ENCODE measurements at regions not wholly inside any gene's neighbourhood (a gene's known extent, or its start where the extent isn't known, plus 50 kb on each side); places are given as distances from the start of the nearest gene placed in this dataset.

DNA sequence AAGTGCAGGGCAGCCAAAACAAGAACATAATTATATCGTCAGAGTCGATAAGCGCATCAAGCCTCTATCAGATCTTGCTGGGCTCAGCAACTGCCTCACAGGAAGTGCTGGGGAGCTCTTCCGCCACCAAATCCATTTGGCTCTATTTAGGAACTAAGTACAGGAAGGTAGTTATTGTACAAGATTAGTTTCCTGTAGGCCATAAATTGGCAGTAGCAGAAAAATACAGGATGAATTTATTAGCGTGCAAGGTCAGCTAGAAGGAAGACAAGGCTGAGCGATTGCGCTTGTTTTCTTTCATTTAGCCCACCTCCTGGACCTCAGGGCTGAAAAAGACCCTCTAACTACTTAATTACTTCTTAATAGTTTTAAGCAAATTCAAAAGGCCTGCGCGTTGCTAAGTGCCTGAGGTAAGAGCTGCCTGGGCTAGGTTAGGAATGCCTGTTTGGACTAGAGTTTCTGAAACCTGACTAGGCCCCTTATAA is 118.5 kb downstream of the IRS2 start:
- no CpG with 5 or more reads among the region's 9 CpGs for WGBS (ENCODE audit: extremely low coverage, insufficient read length, low lambda C conversion rate)

More for the DNA sequence above, 118.5 kb downstream of the IRS2 start:
- Mint-ChIP-seq H3K9me3 (no peaks in the 10 kb centered on the region; a peak in 1 of 5 replicates), H3K4me3 (no peak overlapping the region), H3K36me3 (ENCODE audit: insufficient read depth in 1 of 3, low read depth in 3 of 3) (no peaks in the 10 kb centered on the region), H3K4me1 (peaks cover 9 to 16% of the 10 kb centered on the region in 2 experiments), H3K27ac (no peak overlapping the region), H3K27me3 (ENCODE audit: low read depth) (no peaks in the 10 kb centered on the region)
- Histone ChIP-seq H3K23me2 (ENCODE audit: insufficient read length, low read depth, low read length, poor library complexity, severe bottlenecking) (no peaks in the 10 kb centered on the region), H4K20me1 (ENCODE audit: control insufficient read depth, insufficient read depth, insufficient read length) (no peaks in the 10 kb centered on the region), H3K56ac (ENCODE audit: insufficient read length, low read depth, low read length) (no peak overlapping the region), H3K9ac (ENCODE audit: extremely low read depth, insufficient read length, low read length) (no peak overlapping the region), H4K91ac (ENCODE audit: insufficient read length, low read depth, low read length) (no peak overlapping the region), H3K14ac (ENCODE audit: insufficient read depth, low read length) (no peak overlapping the region), H4K8ac (replicated peaks; ENCODE audit: insufficient read length, low read depth, low read length) (no peak overlapping the region), H3K18ac (ENCODE audit: insufficient read length, low read depth, low read length) (no peak overlapping the region), H3K27me3 (ENCODE audit: insufficient read depth, low read length) (no peaks in the 10 kb centered on the region), H3K4me1 (ENCODE audit: insufficient read depth, low read length) (no peaks in the 10 kb centered on the region), H3K27ac (ENCODE audit: insufficient read length, low read depth, low read length) (no peak overlapping the region), H2BK120ac (ENCODE audit: low read depth, low read length, poor library complexity, severe bottlenecking) (no peak overlapping the region), H3K4ac (ENCODE audit: low read depth, low read length) (no peak overlapping the region), H4K5ac (ENCODE audit: insufficient read length, low read depth, low read length) (no peak overlapping the region), H3K79me1 (ENCODE audit: insufficient read depth, low read depth, low read length, poor library complexity, severe bottlenecking) (no peaks in the 10 kb centered on the region), H2BK12ac (ENCODE audit: insufficient read length, low read depth, low read length) (no peak overlapping the region), H2AFZ (ENCODE audit: low read length) (no peak overlapping the region), H2BK20ac (ENCODE audit: low read depth, low read length, poor library complexity, severe bottlenecking) (no peak overlapping the region), H3K23ac (ENCODE audit: insufficient read length, low read depth, low read length) (no peak overlapping the region), H3K9me3 (ENCODE audit: control insufficient read depth, low read depth, low read length) (no peaks in the 10 kb centered on the region), H3K4me2 (ENCODE audit: insufficient read depth, insufficient read length, low read length) (no peak overlapping the region), H3T11ph (ENCODE audit: low read length) (no peak overlapping the region), H2AK5ac (ENCODE audit: insufficient read length, low read length) (no peak overlapping the region), H2BK5ac (ENCODE audit: insufficient read length, low read length) (no peak overlapping the region), H2BK15ac (ENCODE audit: low read depth, low read length) (no peak overlapping the region), H3K79me2 (ENCODE audit: insufficient read depth, low read length) (no peaks in the 10 kb centered on the region)
- TF ChIP-seq, protein P1, sequence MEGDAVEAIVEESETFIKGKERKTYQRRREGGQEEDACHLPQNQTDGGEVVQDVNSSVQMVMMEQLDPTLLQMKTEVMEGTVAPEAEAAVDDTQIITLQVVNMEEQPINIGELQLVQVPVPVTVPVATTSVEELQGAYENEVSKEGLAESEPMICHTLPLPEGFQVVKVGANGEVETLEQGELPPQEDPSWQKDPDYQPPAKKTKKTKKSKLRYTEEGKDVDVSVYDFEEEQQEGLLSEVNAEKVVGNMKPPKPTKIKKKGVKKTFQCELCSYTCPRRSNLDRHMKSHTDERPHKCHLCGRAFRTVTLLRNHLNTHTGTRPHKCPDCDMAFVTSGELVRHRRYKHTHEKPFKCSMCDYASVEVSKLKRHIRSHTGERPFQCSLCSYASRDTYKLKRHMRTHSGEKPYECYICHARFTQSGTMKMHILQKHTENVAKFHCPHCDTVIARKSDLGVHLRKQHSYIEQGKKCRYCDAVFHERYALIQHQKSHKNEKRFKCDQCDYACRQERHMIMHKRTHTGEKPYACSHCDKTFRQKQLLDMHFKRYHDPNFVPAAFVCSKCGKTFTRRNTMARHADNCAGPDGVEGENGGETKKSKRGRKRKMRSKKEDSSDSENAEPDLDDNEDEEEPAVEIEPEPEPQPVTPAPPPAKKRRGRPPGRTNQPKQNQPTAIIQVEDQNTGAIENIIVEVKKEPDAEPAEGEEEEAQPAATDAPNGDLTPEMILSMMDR (conservative IDR thresholded peaks at IDR 0.05) = no peak
- no peak for DNase-seq

Measured in H9 (cell line).